OCI-LY3 (cell line): ENCODE measurements at regions not wholly inside any gene's neighbourhood (a gene's known extent, or its start where the extent isn't known, plus 50 kb on each side); places are given as distances from the start of the nearest gene placed in this dataset.

Experiments
- CTCF ChIP-seq: fragments of 200-600, 300-600 bp; sonication (generic); IDR thresholded peaks from 2 replicates; pipeline ENCODE4 v1.5.1; 2014; ENCODE audit warnings: antibody characterized with exemption, low read length, low read depth
- EZH2phosphoT487 ChIP-seq: fragments of 200-600 bp; shearing (Covaris generic); IDR thresholded peaks from 2 replicates; pipeline ENCODE4 v1.6.1; 2018; ENCODE audit warnings: antibody characterized with exemption, mixed run types, low read depth

DNA sequence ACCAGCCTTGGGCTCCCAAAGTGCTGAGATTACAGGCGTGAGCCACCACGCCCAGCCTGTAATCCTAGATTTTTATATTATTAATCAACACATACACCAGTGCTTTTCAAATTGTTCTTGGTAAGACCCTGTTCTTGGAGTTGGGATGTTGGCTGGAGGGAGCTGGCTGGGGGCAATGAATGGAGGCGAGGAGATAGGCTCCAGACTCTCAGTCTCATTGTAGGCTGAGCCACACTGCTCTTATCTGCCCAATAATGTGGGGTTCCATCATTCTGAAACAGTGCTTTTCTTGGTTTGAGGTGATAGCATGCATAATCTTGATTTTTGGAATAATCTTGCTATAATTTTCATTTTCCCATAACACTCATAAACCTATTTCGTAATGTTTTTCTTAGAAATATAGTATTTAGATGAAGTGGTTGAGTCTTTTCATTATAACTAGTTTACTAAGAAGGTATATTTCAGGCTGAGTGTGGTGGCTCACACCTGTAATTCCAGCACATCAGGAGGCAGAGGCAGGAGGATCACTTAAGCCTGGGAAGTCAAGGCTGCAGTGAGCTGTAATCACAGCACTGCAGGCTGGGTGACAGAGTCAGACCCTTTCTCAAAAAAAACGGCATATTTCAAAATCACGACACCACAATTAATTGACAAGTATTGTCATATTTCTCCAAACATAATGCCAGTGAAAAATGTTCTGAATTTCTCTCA lies 65.1 kb upstream of the LYZL2 start:
- TF ChIP-seq CTCF: no peak
- TF ChIP-seq EZH2phosphoT487: no peak
